NCI-H524 treated with DMSO at 0.1 percent for 48 hours (cell line): ENCODE measurements at regions not wholly inside any gene's neighbourhood (a gene's known extent, or its start where the extent isn't known, plus 50 kb on each side); places are given as distances from the start of the nearest gene placed in this dataset.

Experiments
- DNase-seq: peaks from one replicate; lab custom pipeline; 2025; lab: John Stamatoyannopoulos, UW

DNA sequence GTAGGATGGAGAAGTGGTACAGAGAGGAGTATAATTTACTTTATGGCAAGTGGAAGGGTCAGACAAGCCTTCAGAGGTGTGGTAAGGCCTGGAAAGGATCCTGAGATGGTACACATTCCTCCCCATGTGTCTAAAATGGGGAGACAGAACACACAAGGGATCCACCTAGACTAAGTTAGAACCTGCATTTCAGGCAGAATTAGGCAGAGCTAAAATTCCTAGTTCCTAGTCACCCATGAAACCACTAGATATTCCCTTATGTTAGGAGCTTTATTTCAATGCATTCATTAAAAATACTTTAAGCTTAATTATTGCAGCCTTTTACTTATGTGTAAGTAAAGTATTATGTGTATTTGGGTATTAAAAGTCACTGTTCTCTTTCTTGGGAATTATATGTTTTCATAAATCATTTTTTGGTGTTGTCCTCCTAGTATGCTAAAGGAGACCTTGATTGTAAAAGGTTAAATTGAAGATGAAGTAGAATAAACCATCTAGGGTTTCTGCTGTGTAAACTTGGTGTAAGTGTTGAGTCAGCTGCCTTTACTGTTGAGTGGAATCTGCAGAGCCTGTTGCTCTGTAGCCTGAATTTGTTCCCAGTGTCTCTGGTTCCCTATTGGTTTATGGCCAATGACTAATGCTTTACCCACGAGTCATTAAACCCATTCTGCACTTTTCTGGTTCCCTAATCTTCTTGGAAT is 423.2 kb downstream of the ATP23 start:
- no peak for DNase-seq

DNA sequence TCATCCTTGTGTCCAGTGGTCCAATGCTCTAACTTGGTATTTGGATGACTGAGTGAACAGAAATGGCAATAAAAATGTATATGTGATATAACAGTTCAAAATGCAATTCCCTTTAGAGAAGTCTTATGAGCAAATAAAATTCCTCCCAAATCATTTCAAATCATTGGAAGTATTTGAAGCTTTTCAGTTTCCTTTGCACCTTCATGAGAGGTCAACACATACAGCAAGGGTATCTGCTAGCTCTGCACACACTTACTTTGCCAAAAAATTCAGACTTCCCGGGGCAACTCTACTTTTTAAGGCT is 423.7 kb downstream of the ATP23 start:
- DNase-seq = no peak

DNA sequence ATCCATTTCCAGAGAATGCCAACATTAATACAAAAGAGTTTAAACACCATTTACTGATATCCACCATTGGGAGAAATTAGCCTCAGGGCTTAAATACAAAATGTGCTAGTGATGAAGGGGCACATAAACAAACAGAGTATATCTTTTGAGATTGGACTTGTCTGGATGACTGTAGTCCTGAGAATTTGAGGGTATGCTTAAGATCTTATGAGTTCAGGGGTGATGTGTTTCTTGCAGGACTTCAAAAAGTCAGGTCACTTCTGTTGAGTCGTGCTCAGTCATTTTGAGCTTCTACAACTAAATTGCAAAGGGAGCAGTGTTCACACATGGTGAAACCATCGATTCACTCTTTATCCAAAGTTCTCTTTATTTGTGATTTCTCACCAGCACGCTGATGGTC is 425.7 kb downstream of the ATP23 start:
- DNase-seq = no peak

- no peak for DNase-seq
Measured at GRCh38 chr12:58368001-58368400, 426.6 kb downstream of the ATP23 start.

- no peak for DNase-seq
Measured at GRCh38 chr12:58369576-58369975, 428.2 kb downstream of the ATP23 start.

DNA sequence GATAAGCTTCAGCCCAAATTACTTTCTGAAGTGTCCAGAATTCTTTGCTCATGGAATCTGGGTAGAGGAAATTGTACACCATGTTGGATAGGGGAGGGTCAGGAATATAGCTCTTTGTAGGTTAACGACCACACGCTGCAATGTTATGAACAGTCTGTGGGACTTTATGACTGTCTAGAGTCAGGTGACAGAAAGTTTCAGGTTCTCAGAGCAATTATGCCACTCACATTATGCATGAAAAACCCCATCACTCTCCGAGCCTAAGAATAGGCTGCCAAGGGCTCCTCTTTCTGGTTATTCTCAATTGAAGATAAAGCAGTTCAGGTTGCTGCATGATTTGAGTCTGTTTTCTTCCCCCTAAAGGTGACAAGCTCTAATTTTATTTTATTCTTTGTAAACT is 430.9 kb downstream of the ATP23 start:
- no peak for DNase-seq

DNA sequence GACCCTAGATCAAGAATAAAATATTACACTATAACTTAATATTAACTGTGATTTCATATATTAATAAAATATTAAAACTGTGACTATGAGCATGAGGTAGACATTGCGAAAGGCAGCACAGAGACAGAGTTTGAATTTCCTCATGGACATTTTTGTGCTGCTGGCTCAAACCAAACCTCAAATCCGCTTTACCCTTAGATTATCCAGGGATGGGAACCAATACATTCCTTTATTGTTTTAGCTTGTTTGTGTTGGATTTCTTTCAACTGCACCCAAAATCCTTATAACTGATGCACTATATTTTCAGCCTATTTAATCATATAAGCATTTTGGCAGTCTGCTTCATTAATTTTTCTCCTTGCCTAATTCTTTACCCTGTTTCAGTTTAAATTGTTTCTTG is 436.7 kb downstream of the ATP23 start:
- DNase-seq = no peak

DNA sequence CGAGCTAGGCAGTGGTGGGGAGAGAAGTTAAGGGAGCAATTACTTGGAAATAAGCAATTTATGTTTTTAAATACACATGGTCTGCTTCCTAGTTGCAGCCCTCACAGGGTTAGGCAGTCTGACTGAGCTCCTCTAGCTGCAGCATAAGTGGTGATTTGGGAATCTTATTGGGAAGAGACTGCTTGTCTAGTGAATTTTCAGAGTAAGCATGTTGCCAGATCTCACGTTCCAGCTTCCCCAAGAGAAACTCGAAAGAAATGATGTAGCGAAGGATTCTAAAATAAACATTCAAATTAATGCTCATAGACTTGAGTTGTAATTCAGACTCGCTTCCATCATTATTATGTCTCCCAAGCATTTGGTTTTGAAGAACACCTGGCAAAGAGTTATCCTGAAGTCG is 440.2 kb downstream of the ATP23 start:
- DNase-seq = no peak

- no peak for DNase-seq
Measured at GRCh38 chr12:58384196-58384595, 442.8 kb downstream of the ATP23 start.

DNA sequence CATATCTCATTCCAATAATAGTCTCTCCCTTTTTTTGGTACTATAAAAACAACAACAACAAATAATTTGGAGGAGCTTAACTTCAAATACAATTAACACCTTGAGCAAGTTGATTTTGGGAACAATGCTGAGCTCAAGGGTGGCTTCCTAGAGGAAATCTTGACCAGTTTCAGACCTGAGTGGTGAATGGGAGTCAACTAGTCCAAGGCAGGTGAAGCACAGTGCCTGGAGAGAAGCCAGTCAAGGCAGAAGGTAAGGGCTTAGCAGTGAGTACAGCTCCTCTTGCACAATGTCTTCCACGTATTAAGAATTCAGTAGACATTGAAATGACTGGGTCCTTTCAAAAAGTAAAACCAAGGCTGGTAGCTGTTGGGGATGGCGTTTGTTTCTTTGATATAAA is 444.8 kb downstream of the ATP23 start:
- no peak for DNase-seq

DNA sequence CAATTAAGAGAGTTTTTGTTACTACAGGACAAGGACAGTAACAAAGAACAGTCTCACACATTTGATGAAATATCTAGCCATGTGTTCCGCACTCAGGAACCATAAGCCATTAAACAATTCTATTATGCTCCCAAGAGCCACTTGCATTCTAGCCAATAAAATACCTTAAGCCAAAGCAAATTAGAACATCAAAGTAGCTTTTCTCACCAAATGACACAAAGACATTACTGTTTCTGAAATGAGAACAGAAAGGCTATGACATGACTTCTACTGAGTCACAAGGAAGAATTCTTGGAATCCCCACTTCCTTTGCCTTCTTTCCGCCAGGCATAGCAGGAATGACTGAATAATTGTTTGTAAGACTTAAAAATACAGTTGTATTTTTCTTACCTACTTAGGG is 445.8 kb downstream of the ATP23 start:
- no peak for DNase-seq

- no peak for DNase-seq
Measured at GRCh38 chr12:58388261-58388660, 446.9 kb downstream of the ATP23 start.

DNA sequence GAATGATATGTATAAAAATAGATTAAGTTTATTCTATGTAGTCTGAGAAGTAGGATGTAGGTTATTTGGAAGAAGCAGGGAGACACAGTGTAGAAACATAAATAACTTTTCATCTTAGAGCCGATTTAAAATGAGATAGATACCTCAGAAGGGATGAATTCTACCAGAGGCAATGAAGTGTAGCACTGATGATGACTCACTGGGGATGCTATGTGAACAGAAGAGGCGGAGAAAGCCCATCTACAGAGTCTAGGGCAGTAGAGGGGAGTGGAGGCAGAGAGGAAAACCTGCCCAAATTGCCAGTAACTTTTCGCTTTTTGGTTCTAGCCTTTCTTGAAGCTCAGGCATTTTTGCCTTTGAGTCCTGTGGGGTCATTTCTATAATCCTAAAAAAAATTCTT is 451.8 kb downstream of the ATP23 start:
- no peak for DNase-seq

GRCh38 chr12:58395056-58395455 is 453.7 kb downstream of the ATP23 start:
- no peak for DNase-seq

GRCh38 chr12:58395470-58395869 is 454.1 kb downstream of the ATP23 start:
- DNase-seq = no peak

- no peak for DNase-seq
Measured at GRCh38 chr12:58396239-58396638, 454.9 kb downstream of the ATP23 start.

DNA sequence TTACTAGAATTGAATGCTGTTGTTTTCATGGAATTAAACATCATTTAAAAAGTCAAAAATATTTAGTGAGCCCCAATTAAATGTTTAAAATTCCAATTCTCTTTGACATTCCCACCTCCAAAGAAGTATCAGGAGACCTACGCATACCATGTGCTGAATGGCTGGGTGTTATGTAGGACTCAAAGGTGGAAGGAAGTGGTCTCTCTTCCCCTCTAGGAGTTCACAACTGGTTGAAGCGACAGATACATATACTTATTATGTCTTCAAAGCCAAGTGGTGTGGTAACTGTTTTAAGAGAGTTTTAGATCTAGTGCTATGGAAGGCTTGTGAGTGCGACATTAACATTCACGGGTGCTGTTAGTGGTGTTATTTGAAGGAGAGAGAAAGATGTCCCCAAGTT is 464.0 kb downstream of the ATP23 start:
- DNase-seq = no peak

DNA sequence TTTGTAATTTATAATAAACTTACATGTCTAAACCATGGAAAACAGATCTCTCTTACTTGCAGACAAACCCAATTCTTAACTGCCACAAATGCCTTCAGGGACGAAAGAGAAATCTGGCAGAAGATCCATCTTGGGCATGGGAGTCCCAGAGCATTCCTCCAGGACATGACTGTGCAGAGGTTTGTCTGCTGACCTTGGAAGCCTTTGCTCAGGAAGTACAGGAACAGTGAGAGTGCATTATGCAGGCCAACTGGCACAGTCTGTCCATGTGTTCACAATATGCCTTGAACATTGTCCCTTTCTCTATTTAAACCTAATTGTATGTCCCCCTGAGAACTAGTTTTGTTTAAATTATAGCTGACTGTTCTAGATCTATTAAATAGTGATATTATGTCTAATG is 467.1 kb downstream of the ATP23 start:
- no peak for DNase-seq

- no peak for DNase-seq
Measured at GRCh38 chr12:58412461-58413060, 471.2 kb downstream of the ATP23 start.

DNA sequence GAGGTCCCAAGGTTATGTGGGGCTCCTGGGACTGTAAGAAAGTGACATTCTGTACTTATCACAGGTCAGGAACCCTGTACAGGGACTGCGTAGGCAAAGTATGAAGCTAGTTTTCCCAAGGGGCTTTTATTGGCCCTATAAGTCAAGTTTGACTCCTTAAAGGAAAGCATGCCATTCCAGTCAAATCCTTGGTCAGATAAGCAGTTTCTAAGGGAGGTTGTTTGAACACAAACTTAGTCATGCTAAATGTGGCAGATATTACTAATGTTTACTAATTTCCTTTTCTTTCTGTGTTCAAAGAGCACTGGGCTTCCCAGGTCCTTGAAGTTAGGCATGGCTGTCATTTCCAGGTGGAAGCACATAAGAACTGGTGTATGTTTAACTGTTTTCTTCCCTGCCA is 472.4 kb downstream of the ATP23 start:
- no peak for DNase-seq

DNA sequence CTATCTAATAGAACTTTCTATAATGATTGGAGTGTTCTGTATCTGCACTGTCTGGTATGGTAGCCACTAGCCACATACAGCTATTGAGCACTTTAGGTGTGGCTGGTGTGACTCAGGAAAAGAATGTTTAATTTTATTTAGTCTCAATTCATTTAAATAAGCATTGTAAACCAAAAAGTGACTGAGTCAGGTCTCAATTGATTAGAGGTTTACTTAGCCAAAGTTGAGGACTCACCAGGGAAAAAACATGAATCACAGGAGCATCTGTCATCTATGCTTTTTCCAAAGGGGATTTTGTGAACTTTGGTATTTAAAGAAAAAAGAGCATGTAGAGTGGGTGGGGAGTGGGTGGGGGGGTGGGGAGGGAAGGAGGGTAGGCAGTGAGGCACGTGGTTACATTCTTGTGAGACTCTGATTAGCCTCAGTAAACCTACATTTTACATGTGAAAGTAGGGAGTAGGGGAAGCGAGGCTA is 473.1 kb downstream of the ATP23 start:
- DNase-seq = no peak

DNA sequence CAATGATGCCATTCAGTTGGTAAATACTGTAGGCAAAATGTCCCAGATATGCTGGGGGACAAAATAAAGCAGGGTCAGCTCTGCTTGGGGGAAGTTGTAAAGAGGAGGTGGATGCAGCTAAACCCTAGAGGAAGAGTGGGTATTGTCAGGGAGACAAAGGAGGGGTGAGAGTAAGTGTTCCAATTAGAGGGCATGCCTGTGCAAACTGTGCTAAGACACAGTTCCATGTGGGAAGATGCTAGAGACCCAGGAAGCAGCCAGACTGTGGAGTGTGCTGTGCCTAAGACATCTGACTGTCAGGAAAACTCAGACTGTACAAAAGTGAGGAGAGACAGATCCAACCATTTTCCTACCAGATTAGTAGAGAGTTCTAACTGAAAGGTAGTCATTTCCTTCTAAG is 474.3 kb downstream of the ATP23 start:
- DNase-seq = no peak

DNA sequence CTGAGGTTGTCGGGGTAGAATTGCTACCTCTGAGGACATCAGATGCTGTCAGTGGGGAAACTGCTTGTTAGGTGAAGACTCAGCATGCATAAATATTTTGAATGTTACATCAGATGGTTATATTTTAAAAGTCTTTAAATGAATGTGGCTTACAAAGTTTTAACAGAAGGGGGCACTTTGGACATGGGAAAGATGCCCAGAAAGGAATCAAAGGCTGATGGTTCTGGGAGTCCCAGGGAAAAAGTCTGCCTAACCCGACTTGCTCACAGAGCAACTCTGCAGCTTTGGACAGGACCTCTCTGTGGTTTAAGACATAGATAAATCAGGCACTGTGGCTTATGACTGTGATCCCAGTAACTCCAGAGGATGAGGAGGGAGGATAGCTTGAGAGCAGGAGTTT is 474.9 kb downstream of the ATP23 start:
- DNase-seq = no peak

DNA sequence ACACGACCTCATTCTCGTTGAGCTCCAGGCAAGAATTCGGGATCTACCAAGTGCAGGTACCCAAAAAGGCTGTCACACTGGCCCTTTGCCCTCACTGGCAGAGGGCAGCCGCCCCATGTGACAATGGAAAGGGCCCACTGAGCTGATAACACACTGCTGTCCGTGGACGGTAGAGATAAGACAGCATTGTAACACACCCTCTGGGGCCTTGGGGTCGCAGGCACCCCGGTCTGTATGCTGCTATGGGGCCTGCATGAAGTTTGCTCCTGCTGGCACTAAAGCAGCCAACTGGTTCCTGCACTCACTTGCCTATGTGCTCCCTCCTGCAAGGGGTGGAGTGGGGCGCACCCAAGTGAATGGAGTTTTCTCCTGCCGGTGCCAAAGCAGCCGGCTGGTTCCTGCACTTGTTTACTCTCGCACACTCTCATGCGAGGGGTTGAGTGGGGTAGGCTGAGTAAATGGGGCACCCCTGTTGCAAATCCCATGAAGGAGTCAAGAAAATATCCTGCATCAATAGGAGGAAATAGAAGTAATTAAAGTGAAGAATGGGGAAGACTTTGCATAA is 477.9 kb downstream of the ATP23 start:
- DNase-seq = no peak
